ENCODE measurements at regions not wholly inside any gene's neighbourhood (a gene's known extent, or its start where the extent isn't known, plus 50 kb on each side); places are given as distances from the start of the nearest gene placed in this dataset.

DNA sequence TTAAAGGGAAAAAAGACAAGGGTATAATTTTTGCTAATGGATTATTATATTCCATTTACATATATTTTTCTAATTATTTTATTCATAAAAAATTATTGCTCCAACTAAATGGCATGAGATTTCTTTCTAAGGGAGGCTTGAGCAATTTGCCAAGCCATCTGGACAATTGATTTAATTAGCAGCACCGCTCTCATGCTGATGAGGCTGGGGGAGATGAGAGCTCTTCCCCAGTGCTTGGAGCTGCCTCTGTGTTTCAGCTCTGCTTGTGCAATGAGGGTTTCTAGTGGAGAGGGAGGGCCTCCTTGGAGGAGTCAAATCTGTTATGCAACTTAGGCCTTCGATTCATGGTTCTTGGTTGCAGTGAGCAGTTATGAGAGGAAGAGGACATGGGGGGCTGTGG is 574.3 kb downstream of the TCERG1L start:
- DNase-seq = no peak

DNA sequence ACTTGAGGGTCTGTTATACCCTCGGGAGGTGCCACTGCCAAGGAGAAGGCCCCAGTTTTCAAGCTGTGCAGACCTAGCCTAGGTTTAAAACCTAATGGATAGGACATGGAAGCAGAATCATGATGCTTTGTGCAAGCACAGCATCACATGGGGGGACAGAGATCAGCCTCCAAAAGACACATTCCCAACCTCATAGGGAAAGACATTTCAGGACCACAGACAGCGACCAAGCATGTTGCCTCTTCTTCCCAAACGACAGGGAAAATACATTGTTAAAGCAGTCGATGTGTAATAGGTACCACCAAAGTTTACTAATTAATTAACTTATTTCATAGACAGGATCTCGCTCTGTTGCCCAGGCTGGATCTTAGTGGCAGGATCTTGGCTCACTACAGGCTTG is 573.9 kb downstream of the TCERG1L start:
- DNase-seq = no peak

DNA sequence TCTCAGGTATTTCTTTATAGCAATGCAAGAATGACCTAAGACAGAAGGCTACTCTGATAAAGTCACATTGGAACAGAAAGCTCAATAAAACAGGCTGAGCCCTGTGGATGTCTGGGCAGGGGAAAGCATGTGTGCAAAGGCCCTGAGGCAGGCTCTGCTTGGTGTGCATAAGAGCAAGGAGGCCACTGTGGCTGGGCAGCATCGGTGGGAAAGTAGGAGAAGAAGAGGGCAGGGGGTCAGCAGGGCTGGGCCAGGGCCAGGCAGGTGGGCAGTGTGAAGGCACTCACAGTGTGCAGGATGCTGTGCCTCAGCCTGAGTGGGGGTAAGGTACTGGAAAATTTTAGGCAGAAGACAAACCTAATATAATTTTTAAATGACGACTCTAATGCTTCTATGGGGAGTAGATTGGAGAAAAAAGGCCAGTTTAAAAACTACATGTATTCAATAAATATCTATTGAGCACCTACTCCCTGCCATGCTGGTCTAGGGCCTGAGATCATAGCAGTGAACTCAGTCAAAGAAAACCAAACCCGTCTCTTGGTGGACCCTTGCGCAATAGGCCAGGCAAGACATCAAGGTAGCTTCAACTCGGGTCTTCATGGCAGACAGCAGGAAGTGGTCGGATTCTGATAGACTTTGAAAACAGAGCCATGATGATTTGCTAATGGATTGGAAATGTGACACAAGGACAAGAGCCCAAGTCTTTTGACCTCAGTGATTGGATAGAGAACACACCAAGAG is 572.3 kb downstream of the TCERG1L start:
- no peak for DNase-seq

DNA sequence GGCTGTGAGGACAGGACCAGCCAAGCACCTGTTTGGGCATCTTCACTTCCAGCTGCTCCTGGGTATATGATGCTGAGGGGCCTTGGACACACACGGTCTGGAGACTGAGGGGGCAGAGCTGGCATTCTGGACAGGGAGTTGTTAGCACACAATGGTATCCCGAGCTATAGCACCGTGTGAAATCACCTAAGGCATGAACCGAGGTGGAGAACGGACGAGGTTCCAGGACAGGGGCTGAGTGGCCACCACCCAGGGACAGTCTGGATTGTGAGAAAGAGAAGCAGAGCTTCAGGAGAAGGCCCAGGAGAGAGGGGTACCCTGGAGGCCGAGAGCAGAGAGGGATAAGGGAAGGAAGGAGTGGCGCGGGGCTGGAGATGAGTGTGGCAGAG is 571.8 kb downstream of the TCERG1L start:
- DNase-seq = no peak

DNA sequence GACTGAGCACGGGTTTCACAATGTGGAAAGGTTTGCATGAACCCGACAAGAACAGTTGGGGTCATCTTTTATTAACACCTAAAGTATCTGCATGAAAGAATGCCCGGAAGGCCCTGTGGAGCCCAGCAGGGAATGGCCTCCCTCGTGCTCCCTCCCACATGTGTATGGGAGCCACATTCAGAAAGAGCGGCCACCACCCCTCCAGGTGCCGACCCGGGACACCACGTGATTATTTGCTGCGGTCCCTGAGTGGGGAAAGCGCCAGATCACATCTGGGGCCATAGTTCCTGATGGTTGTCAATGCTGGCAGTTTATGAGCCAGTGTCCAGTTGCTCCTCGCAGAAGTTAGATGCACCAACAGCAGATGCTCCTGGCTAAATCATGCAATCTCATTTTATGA is 571.4 kb downstream of the TCERG1L start:
- DNase-seq = no peak

DNA sequence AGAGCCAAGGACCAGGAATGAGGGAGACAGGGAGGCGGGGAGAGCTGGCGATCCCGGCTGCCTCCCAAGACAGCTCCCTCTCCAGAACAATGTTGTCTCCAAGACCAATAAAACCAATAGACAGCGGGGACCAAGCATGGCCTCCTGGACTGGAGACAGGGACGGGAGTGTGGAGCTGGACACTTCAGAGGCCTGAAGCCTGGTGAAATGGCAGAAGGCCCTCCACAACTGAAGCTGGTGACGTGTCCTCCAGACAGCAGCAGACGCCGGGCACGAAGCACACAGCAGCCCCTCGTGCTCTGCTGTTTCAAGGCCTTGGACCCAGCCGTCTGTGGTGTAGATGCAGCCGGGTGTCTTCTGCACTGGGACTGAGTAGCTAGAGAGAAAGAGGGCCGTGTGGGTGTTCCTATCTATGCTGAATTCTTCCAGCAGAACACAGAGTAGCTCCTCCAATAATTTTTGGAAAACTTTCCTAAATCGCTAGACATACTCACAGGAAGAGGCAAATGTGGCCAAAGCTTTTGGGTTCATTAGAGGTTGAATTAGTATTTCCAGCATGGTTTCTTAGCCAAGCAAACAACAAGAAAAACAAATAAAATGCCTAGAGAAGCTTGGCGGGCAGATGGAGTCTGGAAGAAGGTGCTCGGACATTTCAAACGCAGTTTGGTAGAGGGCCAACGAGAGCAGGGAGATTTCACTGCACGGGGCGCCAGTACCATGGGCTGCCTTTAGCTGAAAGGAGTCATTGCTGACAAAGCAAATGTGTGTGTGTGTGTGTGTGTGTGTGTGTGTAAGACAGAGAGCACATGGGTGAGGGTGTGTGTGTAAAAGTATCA is 570.4 kb downstream of the TCERG1L start:
- no peak for DNase-seq

DNA sequence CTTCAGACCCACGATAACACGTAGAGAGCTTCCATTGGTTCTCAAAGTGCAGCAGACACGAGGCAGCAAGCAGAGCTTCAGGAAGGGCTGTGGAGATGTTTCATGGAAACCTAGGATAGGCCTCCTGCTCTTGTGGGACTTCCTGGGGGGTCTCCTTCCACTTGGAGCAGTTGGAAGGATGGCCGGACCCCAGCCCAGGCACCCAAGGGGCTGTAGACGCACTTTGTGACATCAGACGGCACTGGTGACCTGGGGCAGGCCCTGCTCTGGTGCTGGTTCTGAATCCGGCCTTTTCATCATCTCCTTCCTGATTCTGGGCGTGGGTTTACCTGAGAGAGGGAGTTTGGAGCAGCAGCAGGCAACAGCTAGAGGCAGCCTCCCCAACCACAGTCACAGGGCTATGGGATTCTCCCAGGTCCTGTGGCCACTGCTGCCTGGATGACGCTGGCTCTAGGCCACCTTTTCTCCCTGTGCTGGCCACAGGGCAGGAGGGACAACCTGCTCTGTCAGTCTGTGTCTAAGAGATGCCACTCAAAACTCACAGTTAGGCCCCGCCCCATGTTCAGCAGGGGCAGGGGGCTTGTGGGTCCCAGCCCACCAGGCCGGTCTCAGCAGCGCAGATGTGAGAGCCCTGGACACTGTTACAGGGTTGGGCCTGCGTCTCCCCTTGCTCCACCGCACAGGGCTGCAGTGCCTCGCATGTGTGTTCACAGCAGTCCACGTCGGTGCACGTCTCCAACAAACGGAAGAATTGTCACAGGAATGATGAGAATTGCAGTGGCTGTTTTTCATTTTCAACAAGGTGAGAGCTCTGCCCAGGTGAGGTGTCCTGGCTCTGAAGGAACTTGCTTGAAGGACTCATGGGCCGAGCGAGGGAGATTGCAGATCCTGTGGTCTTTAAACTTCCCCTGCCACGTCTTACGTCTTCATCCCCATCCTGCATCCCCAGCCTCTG is 569.3 kb downstream of the TCERG1L start:
- DNase-seq = no peak

DNA sequence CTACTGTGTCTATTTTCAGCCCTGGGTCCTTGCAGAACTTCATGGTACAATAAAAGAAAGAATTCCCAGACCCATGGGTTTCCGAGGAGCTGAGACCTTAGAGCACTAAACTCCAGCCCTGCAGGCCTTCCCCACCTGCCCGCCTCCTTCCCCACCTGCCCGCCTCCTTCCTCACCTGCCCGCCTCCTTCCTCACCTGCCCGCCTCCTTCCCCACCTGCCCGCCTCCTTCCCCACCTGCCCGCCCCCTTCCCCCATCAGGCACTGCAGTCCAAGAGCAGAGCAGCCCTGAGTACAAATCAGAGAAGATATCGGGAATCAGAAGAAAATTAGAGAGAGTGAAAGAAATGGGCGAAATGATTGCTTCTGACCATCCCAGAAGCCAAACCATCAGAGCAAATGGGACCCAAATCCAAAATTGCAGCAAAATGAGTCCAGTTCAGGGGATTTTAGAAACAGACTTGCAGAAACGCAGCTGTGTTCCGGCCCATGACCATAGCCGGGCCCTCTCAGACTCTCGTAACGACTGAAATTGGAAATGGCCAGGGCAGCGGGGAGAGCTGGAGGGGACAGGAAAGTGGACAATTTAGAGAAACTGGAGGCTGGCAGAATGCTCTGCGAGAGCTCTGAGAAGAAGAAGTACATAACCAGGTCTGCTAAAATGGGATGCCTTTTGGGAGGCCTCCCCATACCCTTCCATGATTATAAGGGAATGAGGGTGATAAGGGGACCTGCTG is 568.4 kb downstream of the TCERG1L start:
- DNase-seq = no peak

DNA sequence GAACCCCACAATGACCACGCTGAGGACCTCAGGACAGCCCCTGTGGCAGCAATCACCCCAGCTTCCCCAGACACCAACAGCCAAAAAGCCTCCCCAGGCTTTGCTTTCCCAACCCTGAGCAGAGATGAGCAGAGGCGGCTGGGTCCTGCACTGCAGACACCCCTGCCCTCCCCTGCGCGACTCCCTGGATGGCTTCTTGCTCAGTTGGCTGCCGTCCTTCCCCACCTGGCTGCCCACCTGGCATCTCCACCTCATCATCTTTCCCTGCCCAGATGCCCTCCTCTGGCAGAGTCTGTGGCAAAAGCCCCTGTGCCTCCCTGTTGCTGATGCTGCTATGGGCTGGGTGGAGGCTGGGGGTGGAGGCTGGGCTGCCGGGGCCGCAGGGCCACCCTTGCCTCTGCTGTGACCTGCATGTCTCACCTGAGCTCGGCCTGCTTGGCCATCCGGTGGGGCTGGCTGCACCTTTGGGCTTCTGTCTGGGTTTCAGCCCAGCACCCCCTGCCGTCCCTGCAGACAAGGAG is 567.7 kb downstream of the TCERG1L start:
- DNase-seq = no peak

DNA sequence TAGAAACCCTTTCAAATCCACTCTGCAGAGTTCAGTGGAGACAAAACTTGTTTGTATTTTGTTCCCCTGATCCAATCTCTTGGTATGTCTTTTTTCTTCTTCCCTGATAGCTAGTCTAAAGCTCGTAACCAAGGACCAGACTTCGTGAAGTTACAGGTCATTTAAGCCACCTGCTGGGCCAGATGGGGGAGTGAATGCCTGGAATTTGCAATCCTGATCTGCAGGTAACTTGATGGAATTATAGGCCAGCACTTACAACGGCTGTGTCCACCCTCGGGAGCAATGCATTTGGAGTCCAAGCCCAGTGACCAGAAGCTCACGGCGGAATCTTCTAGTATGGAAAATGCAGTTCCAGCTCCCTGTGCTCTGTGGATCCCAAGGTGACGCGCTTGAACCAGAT is 566.9 kb downstream of the TCERG1L start:
- no peak for DNase-seq

DNA sequence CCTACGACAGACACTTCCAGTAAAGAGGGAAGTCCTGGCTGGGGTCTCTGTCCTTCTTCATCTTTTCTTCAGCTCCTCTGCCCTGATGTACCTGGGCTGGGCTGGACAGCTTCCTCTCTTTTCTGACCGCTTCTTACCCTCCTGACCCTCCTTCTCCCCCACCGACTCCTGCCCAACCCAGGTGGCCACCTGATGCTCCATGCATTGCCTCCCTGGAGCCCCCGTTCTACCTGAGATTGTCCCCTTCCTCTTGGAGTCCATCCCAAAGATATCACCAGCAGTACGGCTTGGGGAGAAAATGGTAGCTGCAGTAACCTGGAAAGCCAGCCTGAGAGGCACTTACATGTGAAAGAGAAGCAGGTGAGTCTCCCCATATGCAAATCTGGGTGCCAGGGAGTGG is 566.3 kb downstream of the TCERG1L start:
- no peak for DNase-seq

DNA sequence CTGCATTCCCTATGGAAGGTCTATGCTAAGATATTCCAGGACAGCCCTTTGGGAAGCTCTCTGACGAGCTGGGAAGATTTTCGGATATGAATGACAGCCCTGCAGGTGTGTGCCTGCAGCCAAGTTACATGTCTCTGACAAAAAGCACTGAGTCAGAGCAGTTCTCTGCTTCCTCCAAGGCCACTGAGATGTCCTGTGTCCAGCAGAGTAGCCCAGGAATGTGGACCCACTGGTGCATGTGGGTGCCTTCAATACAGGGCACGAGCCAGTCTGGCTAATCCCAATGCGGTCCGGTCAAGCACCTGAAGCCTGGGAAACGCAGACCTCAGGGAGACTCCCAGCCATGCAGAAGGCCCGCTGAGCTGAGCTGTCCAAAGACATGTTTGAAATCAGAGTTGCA is 565.7 kb downstream of the TCERG1L start:
- no peak for DNase-seq

DNA sequence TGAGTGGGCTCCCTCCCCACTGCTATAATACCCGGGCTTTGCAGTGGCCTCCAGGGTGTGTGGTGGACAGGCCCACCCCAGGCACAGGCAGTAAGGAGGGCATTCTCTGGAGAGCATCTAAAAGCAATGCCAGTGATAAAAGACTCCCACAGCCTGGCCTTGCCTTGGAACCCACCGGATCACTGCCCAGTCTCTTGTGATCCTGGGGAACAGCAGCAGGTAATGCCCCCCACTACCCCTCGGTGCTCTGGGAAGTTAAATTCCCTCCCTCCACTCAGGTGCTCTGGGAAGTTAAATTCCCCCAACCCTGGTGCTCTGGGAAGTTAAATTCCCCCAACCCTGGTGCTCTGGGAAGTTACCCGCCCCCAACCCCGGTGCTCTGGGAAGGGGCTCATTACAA is 565.2 kb downstream of the TCERG1L start:
- no peak for DNase-seq

DNA sequence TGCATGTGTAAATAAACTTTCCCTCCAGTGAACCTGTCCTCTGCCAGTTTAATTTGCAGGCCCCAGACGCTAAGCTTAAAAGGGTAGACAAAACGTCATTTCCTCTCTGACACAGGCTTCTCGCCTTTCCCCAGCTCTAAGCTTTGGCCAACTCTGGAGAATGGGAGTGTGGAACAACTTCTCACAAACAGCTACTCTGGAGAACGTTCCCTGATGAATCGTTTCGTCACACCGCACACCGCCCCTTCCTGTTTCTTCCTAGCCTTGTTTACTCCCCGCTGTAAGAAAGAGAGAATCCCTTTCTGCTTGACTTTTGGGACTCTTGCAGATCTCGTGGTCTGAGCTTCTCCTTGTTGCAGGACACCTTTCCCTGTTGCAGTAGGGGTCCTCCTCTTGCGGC is 564.2 kb downstream of the TCERG1L start:
- DNase-seq = no peak

DNA sequence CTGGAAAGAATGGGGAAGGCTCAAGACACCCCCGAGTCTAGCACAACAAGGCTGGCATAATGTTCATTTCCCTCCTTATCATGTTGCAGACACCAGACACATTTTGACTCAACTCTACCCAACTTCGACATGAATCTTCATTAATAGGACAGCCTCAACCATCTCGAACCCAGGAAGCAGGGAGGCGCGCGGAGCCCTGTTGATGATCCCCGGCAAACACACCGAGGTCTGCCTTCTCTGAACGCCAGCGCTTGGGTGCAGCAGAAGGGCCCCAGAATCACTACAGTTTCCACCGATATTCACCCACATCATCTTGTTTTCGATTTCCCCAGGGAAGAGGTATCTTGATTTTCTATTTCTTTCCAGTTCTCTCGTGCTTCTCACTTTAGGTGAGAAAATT is 563.6 kb downstream of the TCERG1L start:
- DNase-seq = no peak

DNA sequence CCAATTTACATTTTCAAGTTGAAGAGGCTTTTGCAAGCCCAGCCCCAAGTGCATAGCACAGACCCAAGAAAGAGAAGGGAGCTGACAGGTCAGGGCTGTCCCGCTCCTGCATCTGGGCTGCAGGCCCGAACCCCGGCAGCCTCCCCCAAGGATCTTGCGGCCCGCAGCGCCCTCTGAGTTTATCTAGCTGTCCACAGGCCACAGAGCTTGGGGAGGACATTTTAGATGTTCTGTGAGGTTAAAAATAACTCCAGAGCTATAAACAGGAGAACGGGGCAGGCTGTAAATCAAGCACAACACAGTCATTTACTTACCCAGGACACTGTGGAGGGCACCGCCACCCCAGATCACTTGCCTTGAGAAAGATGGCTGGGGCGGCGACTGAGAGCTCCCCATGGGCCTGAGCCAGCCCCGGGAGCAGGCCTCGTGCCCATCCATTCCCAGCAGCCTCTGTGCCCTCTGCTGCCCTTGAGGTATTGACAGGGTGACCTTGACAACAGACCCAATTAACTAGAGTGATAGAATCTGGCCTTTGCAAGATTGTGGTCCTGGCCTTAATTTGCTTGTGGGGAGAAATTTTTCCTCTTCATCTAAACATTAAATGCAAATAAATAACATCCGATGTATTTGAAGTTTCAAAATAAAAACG is 563.0 kb downstream of the TCERG1L start:
- no peak for DNase-seq

DNA sequence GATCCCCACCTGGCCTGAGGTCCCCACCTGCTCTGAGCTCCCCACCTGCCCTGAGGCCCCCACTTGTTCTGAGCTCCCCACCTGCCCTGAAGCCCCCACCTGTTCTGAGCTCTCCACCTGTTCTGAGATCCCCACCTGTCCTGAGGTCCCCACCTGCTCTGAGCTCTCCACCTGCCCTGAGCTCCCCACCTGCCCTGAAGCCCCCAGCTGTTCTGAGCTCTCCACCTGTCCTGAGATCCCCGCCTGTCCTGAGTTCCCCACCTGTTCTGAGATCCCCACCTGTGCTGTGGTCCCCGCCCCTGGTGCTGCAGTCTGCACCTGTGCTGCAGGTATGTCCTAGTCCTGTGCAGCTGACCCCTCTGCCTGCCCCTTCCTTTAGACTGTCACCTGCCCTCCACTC is 561.6 kb downstream of the TCERG1L start:
- DNase-seq = no peak

DNA sequence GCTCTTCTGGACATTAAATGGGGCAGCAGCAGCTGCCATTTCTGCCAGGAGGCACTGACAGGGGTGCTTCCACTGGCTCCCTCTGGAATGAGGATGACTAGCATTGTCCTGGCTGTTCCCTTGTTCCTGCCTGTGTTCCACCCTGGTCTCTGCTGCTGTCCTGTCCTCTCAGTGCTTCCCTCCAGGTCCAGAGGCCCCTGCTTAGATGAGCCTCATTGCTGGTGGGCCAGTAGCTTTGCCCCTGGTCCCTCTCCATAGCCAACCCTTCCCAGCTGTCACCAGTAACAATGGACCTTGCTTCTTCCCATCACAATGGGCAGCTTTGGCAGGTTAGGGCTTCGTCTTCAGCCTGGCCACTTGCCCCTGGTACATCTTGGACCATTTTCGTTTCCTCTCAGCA is 561.1 kb downstream of the TCERG1L start:
- no peak for DNase-seq

DNA sequence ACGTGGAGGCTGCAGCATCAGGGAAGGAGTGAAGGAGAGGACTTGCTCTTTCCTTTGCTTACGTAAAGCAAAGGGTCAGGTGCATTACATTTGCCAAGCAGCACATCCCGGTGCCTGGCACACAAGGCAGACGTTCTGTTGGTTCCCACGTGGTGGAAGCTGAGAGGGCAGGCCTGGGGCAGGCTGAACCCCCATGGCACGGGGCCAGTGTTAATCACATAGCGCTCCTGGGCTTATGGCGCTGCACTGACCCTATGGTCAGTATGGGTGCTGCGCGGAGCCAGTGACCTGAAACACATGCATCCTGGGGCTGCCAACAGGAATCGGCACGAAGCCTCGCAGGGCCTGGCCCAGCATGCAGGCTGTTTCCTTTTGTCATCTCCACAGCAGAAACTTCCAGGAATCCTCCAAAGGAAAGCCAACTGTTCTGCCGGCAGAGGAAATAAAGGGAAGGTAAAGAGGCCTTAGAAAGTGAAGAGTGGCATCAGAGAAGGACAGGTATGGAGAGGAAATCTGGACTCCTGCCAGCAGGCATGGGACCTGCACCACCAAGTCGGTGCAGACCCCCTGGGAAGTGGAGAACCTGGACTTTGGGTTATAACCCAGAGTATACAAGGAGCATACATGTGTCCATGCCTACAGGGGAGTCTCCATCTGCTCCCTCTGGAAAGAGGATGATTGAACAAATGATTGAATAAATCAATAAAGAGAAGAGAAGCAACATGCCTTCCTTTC is 560.2 kb downstream of the TCERG1L start:
- no peak for DNase-seq

DNA sequence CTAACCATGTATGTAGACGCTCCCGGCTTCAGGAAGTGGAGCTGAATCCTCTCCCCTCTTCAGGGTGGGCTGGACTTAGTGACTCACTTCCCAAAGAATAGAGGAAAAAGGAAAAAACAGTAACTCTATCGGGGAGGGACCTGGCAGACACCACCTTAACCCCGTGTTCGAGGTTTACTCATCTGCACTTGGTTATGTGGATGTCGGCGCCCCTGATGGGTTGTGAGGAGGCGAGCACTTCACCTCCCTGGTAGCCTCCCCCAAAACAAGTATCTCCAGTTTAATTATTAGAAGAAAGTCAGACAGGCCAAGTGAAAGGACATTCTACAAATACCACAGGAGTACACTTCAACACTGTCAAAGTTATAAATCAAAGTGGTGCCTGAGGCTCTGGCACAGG is 559.7 kb downstream of the TCERG1L start:
- DNase-seq = no peak

DNA sequence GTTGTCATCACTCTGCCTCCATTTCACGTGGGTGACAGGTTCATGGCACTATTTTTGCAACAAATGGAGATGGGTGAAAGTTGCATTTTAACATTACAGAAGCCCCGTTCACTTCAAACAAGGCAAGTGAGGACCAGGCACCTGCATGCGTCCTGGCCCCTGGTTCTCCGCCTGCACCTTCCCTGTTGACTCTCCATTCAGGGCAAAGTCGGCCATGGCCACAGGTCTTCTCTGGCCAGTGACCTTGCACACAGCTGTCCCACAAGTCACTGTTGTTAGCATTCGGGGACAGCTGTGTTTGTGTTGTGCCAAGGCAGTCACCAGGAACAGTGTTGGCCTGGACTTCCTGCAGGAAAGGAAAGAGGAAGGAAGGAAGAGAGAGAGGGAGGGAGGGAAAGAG is 554.9 kb downstream of the TCERG1L start:
- no peak for DNase-seq
